IPS-18a (cell line): ENCODE measurements at regions not wholly inside any gene's neighbourhood (a gene's known extent, or its start where the extent isn't known, plus 50 kb on each side); places are given as distances from the start of the nearest gene placed in this dataset.

Source experiments
- H3K27ac ChIP-seq: one replicate; pipeline ENCODE4 v1.5.1; 2013; ENCODE audit warnings: low read length
- H3K27me3 ChIP-seq: one replicate; pipeline ENCODE4 v1.6.1; 2013; ENCODE audit warnings: mild to moderate bottlenecking, low read length; ENCODE audit not compliant: control insufficient read depth, insufficient read depth
- H3K36me3 ChIP-seq: one replicate; pipeline ENCODE4 v1.6.1; 2013; ENCODE audit warnings: low read depth, low read length; ENCODE audit not compliant: control insufficient read depth
- H3K4me1 ChIP-seq: one replicate; pipeline ENCODE4 v1.6.1; 2013; ENCODE audit warnings: low read depth, low read length; ENCODE audit not compliant: control insufficient read depth
- H3K4me3 ChIP-seq: one replicate; pipeline ENCODE4 v1.5.1; 2013; ENCODE audit warnings: low read length
- H3K9ac ChIP-seq: one replicate; pipeline ENCODE4 v1.6.1; 2013; ENCODE audit warnings: mild to moderate bottlenecking, low read length, moderate library complexity
- H3K9me3 ChIP-seq: one replicate; pipeline ENCODE4 v1.6.1; 2013; ENCODE audit warnings: low read depth, low read length; ENCODE audit not compliant: control insufficient read depth

DNA sequence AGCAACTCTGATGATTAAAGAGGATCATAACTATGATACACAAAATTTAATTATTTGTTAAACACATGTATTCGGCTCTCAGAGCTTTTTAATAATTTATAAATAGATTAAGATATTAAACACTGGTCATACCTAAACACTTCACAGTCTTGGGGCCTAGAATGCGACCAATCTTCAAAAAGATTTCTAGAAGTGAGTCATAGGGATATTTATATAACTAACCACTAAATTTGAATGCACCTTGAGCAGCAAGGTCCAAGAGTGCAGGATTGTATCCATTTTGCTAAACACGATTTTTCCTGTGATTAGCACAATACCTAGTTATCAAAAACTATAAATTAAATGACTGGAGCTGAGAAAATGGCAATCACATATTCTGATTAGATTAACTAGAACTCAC, 709.3 kb downstream of the EPHA7 start:
- no peaks in the 10 kb centered on the region for H3K27me3 ChIP-seq
- no peak overlapping the region for H3K9ac ChIP-seq
- H3K27ac ChIP-seq: no peak overlapping the region
- no peaks in the 10 kb centered on the region for H3K4me1 ChIP-seq
- H3K36me3 ChIP-seq: no peaks in the 10 kb centered on the region
- no peaks in the 10 kb centered on the region for H3K9me3 ChIP-seq
- H3K4me3 ChIP-seq: no peak overlapping the region

DNA sequence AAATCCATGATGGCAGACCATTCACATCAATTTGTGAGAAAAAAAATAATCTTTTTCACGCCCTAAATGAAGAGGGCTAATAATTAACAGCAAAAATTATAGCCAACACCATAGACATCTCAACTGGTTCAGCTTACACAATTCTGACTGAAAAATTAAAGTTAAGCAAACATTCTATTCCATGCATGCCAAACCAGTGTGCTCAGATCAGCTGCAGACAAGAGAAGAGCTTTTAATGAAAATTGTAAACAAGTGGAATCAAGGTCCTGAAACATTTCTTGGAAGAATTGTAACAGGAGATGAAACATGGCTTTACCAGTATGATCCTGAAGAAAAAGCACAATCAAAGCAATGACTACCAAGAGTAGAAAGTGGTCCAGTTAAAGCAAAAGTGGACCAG, 710.4 kb downstream of the EPHA7 start:
- H3K9me3 ChIP-seq: no peaks in the 10 kb centered on the region
- H3K4me1 ChIP-seq: no peaks in the 10 kb centered on the region
- no peak overlapping the region for H3K27ac ChIP-seq
- H3K27me3 ChIP-seq: no peaks in the 10 kb centered on the region
- H3K9ac ChIP-seq: no peak overlapping the region
- H3K4me3 ChIP-seq: no peak overlapping the region
- H3K36me3 ChIP-seq: no peaks in the 10 kb centered on the region

GRCh38 chr6:92708270-92708669, 711.1 kb downstream of the EPHA7 start:
- H3K27me3 ChIP-seq: no peaks in the 10 kb centered on the region
- no peaks in the 10 kb centered on the region for H3K9me3 ChIP-seq
- H3K4me3 ChIP-seq: no peak overlapping the region
- H3K9ac ChIP-seq: no peak overlapping the region
- no peak overlapping the region for H3K27ac ChIP-seq
- H3K4me1 ChIP-seq: no peaks in the 10 kb centered on the region
- H3K36me3 ChIP-seq: no peaks in the 10 kb centered on the region

GRCh38 chr6:92706976-92707375, 712.4 kb downstream of the EPHA7 start:
- H3K4me3 ChIP-seq: no peak overlapping the region
- no peaks in the 10 kb centered on the region for H3K4me1 ChIP-seq

DNA sequence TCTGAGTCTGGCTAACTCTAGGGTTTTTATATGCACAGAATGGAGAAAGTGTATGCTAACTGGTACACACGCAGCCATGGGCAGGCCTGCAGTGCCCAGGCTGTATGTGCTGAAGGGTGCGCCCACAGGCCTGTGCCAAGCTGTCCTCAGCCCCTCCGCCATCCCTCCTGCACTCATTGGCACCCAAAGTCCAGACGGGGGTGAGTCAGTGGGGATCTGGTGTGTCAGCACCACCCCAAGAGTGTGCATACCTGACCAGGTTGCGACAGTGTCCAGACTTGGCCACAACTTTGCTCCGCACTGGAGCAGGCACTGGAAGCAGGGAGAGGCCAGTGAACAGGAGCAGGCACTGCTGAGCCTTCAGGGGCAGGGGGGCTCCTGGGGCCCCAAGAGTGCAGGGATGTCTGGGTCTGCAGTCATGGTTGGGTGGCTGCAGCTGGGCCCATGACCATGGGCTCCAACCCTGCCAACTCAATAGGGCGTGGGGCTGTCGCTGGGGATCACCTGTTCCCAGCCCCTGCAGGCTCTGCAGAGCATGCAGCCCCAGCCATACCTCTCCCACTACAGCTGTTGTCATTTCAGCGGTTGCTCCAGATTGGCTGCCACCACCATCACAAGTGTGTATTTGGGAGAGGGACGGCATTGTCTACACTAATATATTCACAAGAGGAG, 717.8 kb downstream of the EPHA7 start:
- no peak overlapping the region for H3K27ac ChIP-seq
- H3K9ac ChIP-seq: no peak overlapping the region
- no peaks in the 10 kb centered on the region for H3K36me3 ChIP-seq
- H3K4me3 ChIP-seq: no peak overlapping the region
- H3K27me3 ChIP-seq: no peaks in the 10 kb centered on the region
- H3K4me1 ChIP-seq: no peaks in the 10 kb centered on the region
- no peaks in the 10 kb centered on the region for H3K9me3 ChIP-seq

More at GRCh38 chr6:92706976-92707375, 712.4 kb downstream of the EPHA7 start:
- Histone ChIP-seq H3K27me3 (no peaks in the 10 kb centered on the region), H3K9ac (no peak overlapping the region), H3K9me3 (no peaks in the 10 kb centered on the region), H3K36me3 (no peaks in the 10 kb centered on the region), H3K27ac (no peak overlapping the region)

- H3K36me3 ChIP-seq: no peaks in the 10 kb centered on the region
- no peaks in the 10 kb centered on the region for H3K27me3 ChIP-seq
Measured at GRCh38 chr6:92700411-92700810, 718.9 kb downstream of the EPHA7 start.

DNA sequence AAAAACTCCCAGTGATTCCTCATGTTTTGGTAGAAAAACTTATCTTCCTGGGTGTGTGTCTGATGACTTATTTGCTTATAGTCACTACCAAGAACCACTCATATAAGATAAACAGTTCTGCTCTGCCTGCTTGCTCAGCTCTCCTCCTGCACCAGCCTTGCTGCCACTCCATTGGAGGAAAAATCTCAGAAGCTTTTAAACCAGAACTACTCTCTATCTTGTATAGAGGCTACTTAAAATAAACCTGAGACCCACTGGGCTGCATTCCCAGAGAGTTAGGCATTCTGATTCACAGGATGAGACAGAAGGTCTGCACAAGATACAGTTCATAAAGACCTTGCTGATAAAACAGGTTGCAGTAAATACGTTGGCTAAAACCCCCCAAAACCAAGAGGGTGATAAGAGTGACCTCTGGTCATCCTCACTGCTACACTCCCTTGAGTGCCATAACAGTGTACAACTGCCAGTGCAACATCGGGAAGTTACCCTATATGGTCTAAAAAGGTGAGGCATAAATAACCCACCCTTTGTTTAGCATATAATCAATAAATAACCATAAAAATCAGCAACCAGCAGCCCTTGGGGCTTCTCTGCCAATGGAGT, 728.3 kb downstream of the EPHA7 start:
- no peaks in the 10 kb centered on the region for H3K27me3 ChIP-seq
- H3K9me3 ChIP-seq: no peaks in the 10 kb centered on the region
- H3K9ac ChIP-seq: no peak overlapping the region
- H3K4me3 ChIP-seq: no peak overlapping the region
- H3K36me3 ChIP-seq: no peaks in the 10 kb centered on the region
- H3K27ac ChIP-seq: no peak overlapping the region
- H3K4me1 ChIP-seq: no peaks in the 10 kb centered on the region

More at GRCh38 chr6:92700411-92700810, 718.9 kb downstream of the EPHA7 start:
- no peak overlapping the region for H3K9ac ChIP-seq
- H3K27ac ChIP-seq: no peak overlapping the region
- H3K4me1 ChIP-seq: no peaks in the 10 kb centered on the region
- H3K4me3 ChIP-seq: no peak overlapping the region
- no peaks in the 10 kb centered on the region for H3K9me3 ChIP-seq

DNA sequence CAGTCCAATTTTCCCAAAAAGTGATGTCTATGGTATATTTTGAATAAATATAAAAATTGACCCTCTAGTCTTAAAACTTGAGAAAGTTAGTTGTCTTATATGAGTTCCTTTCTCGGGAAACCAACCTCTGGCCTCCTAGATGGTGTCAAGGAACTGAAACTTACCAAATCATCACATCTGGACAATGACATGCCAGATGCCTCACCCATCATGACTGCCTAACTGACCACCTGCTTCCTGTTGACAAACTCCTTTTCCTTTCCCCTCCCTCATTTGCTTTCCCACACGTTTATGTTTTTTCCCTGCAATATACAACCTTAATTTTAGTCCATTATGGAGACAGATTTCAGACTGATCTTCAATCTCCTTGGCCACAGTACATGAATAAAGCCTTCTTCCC, 731.0 kb downstream of the EPHA7 start:
- Histone ChIP-seq H3K36me3 (no peaks in the 10 kb centered on the region), H3K27ac (no peak overlapping the region), H3K9me3 (no peaks in the 10 kb centered on the region), H3K9ac (no peak overlapping the region), H3K4me1 (no peaks in the 10 kb centered on the region), H3K4me3 (no peak overlapping the region), H3K27me3 (no peaks in the 10 kb centered on the region)

DNA sequence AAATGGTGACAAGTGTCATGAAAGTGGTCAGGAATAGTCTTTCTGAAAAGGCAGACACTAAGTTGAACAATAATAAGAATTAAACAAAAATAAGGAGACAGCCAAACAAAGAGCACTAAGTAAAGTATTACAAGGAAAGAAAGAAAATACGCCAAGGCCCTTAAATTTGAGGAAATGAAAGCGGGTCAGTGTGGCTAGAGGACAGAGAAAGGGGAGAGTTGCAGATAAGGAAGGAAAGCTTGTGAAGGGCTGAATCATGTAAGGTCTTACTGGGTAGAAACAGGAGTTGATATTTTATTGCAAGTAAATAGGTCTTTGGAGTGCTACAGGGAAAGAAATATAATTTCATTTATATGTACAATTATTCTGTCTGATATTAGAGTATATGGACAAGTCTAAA, 732.1 kb downstream of the EPHA7 start:
- Histone ChIP-seq H3K36me3 (no peaks in the 10 kb centered on the region), H3K27ac (no peak overlapping the region), H3K27me3 (no peaks in the 10 kb centered on the region), H3K9me3 (no peaks in the 10 kb centered on the region), H3K4me3 (no peak overlapping the region), H3K9ac (no peak overlapping the region), H3K4me1 (no peaks in the 10 kb centered on the region)

- H3K27me3 ChIP-seq: no peaks in the 10 kb centered on the region
- H3K9ac ChIP-seq: no peak overlapping the region
- H3K4me3 ChIP-seq: no peak overlapping the region
- no peaks in the 10 kb centered on the region for H3K36me3 ChIP-seq
- H3K4me1 ChIP-seq: no peaks in the 10 kb centered on the region
- H3K9me3 ChIP-seq: no peaks in the 10 kb centered on the region
- H3K27ac ChIP-seq: no peak overlapping the region
Measured at GRCh38 chr6:92684386-92684785, 735.0 kb downstream of the EPHA7 start.

GRCh38 chr6:92683748-92684147, 735.6 kb downstream of the EPHA7 start:
- no peaks in the 10 kb centered on the region for H3K4me1 ChIP-seq
- no peak overlapping the region for H3K27ac ChIP-seq
- H3K4me3 ChIP-seq: no peak overlapping the region
- H3K27me3 ChIP-seq: no peaks in the 10 kb centered on the region
- H3K9ac ChIP-seq: no peak overlapping the region
- H3K9me3 ChIP-seq: no peaks in the 10 kb centered on the region
- H3K36me3 ChIP-seq: no peaks in the 10 kb centered on the region
